ENCODE measurements at regions not wholly inside any gene's neighbourhood (a gene's known extent, or its start where the extent isn't known, plus 50 kb on each side); places are given as distances from the start of the nearest gene placed in this dataset.

GRCh38 chr4:107402291-107402690, 317.7 kb downstream of the PAPSS1 start:
- no peak for DNase-seq (ENCODE audit: extremely low spot score)
- CTCF ChIA-PET = interaction anchor here (1.1 kb wide), 1 partner anchor 220 kb away, joined by 3 read pairs; no protein-coding TSS in a partner anchor
- TF ChIP-seq CTCF (IDR thresholded peaks at IDR 0.05; ENCODE audit: control extremely low read depth, extremely low read depth, low read depth, missing control alignments) = no peak
- POLR2A ChIA-PET = no interaction called here

- ChIA-PET CTCF (no interaction called here), POLR2A (no interaction called here)
- no peak for DNase-seq (ENCODE audit: extremely low spot score)
- no peak for TF ChIP-seq CTCF (IDR thresholded peaks at IDR 0.05; ENCODE audit: control extremely low read depth, extremely low read depth, low read depth, missing control alignments)
These were observed 327.1 kb downstream of the PAPSS1 start for GRCh38 chr4:107392951-107393350.

GRCh38 chr4:107392380-107392779, 327.7 kb downstream of the PAPSS1 start:
- ChIA-PET CTCF (no interaction called here), POLR2A (no interaction called here)
- TF ChIP-seq CTCF (IDR thresholded peaks at IDR 0.05; ENCODE audit: control extremely low read depth, extremely low read depth, low read depth, missing control alignments) = no peak
- no peak for DNase-seq (ENCODE audit: extremely low spot score)

- no peak for TF ChIP-seq CTCF (IDR thresholded peaks at IDR 0.05; ENCODE audit: control extremely low read depth, extremely low read depth, low read depth, missing control alignments)
- POLR2A ChIA-PET = no interaction called here
- CTCF ChIA-PET = no interaction called here
- DNase-seq (ENCODE audit: extremely low spot score) = no peak
These were observed 328.4 kb downstream of the PAPSS1 start for GRCh38 chr4:107391630-107392028.

GRCh38 chr4:107391009-107391629, 328.9 kb downstream of the PAPSS1 start:
- no peak for DNase-seq (ENCODE audit: extremely low spot score)
- POLR2A ChIA-PET = no interaction called here
- CTCF ChIA-PET = interaction anchor here (0.7 to 1.2 kb wide), 2 partner anchors 12 to 200 kb away, joined by 3 read pairs; no protein-coding TSS in a partner anchor
- no peak for TF ChIP-seq CTCF (IDR thresholded peaks at IDR 0.05; ENCODE audit: control extremely low read depth, extremely low read depth, low read depth, missing control alignments)

GRCh38 chr4:107389965-107390364, 330.1 kb downstream of the PAPSS1 start:
- DNase-seq (ENCODE audit: extremely low spot score) = no peak
- TF ChIP-seq CTCF (IDR thresholded peaks at IDR 0.05; ENCODE audit: control extremely low read depth, extremely low read depth, low read depth, missing control alignments) = no peak
- ChIA-PET CTCF (interaction anchor here (0.7 kb wide), 1 partner anchor 199 kb away, joined by 3 read pairs; no protein-coding TSS in a partner anchor), POLR2A (no interaction called here)
